Heart left ventricle (tissue), 16 donors: ENCODE measurements at regions not wholly inside any gene's neighbourhood (a gene's known extent, or its start where the extent isn't known, plus 50 kb on each side); places are given as distances from the start of the nearest gene placed in this dataset.

Source experiments
- ATAC-seq, 4 donors: fragments of 200-7000 bp; cut with Tn5 transposase; one replicate each; pipeline ENCODE4 v1.9.1; 2020 to 2022; ENCODE audit warnings: moderate library complexity in 4 of 4, mild to moderate bottlenecking in 3 of 4, moderate number of reproducible peaks in 1 of 4
- DNase-seq, 5 donors: peaks; one replicate each; pipeline ENCODE4 v3.0.0-alpha.2; 2020
- H3K27ac ChIP-seq, 12 donors: fragments of 200-600 bp; sonication (generic) in 4 of 12; one replicate each; pipeline versions ENCODE4 v1.5.0 to v1.8.0; 2016 to 2022; ENCODE audit warnings: mild to moderate bottlenecking in 2 of 12
- H3K27me3 ChIP-seq, 9 donors: fragments of 200-600 bp; sonication (generic) in 2 of 9; one replicate each; pipeline versions ENCODE4 v1.5.1 to v1.8.0; 2016 to 2022; ENCODE audit warnings: mild to moderate bottlenecking in 3 of 9
- H3K36me3 ChIP-seq, 9 donors: fragments of 200-600 bp; sonication (generic) in 2 of 9; one replicate each; pipeline versions ENCODE4 v1.5.0 to v1.8.0; 2018 to 2022; ENCODE audit warnings: mild to moderate bottlenecking in 2 of 9
- H3K4me1 ChIP-seq, 12 donors: fragments of 200-600 bp; sonication (generic) in 4 of 12; one replicate each; pipeline versions ENCODE4 v1.5.0 to v1.8.0; 2016 to 2022; ENCODE audit warnings: mild to moderate bottlenecking in 3 of 12
- H3K4me3 ChIP-seq, 12 donors: fragments of 200-600 bp; sonication (generic) in 4 of 12; one replicate each; pipeline versions ENCODE4 v1.5.0 to v1.8.0; 2017 to 2022; ENCODE audit warnings: mild to moderate bottlenecking in 9 of 12, moderate library complexity in 4 of 12
- H3K9me3 ChIP-seq, 12 donors: fragments of 200-600 bp; sonication (generic) in 4 of 12; one replicate each; pipeline versions ENCODE4 v1.5.0 to v1.8.0; 2016 to 2022; ENCODE audit warnings: mild to moderate bottlenecking in 1 of 12
- CTCF ChIP-seq, 12 donors: fragments of 200-600 bp; sonication (generic) in 4 of 12; IDR thresholded peaks; one replicate each; pipeline versions ENCODE4 v1.5.0 to v1.8.0; 2018 to 2022; ENCODE audit warnings: antibody characterized with exemption in 12 of 12, mild to moderate bottlenecking in 5 of 12
- POLR2A ChIP-seq, 2 donors: fragments of 450-650 bp; IDR thresholded peaks; one replicate each; pipeline ENCODE4 v1.6.1; 2017; ENCODE audit warnings: antibody characterized with exemption in 2 of 2, mild to moderate bottlenecking in 2 of 2, moderate library complexity in 2 of 2
- WGBS, 4 donors: extraction: QIAGEN DNeasy Blood & Tissue Kit in 2 of 4; methylation state at CpG; one replicate each; pipeline versions ENCODE4 v1.1.5 to v1.1.7; 2013 to 2018; 5-methylcytosine and 5-hydroxymethylcytosine counted together
- intact Hi-C, 10 donors: fragments of 100-400 bp; cut with DNase I; formaldehyde crosslinking; loops; one replicate each; pipeline versions ENCODE4 v1.11.1 to v1.14.2; 2022
- donor health status: ischemic (EF 13 %, LVEDD 7.1; RV severe dilation, severe dysfunction).
- donor health status: healthy with polysubstance abuse.
- donor health status: DM: no; HTN: yes; CAD: no.
- donor health status: DM: no; HTN: no; CAD: no.
- donor health status: ischemic (EF 25% LVEDD 6.9; RV normal size, moderate dysfunction).
- donor health status: ischemic (EF 25% LVEDD 5.7; RV mildly dilated, moderate dysfunction).
- donor health status: healthy.
- donor health status: DM: yes; HTN: yes; CAD: no.
- donor health status: ischemic (EF 35%, LVEDD 5.7; RV mildly dilated, moderate dysfunction).
- donor health status: nonischemic (EF 11% LVEDD 7.7; RV severe dilation, severe dysfunction).
- donor health status: DM: yes; HTN: yes; CAD: no.
- donor health status: PGD.
- donor health status: ischemic (EF 29% LVEDD 5.4; RV normal size, mild dysfunction).
- donor health status: nonischemic (EF 23%, LVEDD 6.1; RV moderate dilation, normal function).

GRCh38 chr5:117475919-117476318 is 901.3 kb upstream of the SEMA6A start:
- Histone ChIP-seq H3K4me3 (no peak overlapping the region), H3K9me3 (no peaks in the 10 kb centered on the region), H3K27ac (no peak overlapping the region), H3K27me3 (no peaks in the 10 kb centered on the region), H3K4me1 (no peaks in the 10 kb centered on the region), H3K36me3 (no peaks in the 10 kb centered on the region)
- TF ChIP-seq CTCF (IDR thresholded peaks at IDR 0.05) (no peak), POLR2A (IDR thresholded peaks at IDR 0.05) (no peak)
- intact Hi-C loops: no loop called here
- no peak for DNase-seq
- WGBS, 4 donors: 85 to 94% (median 91%) methylated on average over 2 of the region's 2 CpGs
- ATAC-seq: no peak

DNA sequence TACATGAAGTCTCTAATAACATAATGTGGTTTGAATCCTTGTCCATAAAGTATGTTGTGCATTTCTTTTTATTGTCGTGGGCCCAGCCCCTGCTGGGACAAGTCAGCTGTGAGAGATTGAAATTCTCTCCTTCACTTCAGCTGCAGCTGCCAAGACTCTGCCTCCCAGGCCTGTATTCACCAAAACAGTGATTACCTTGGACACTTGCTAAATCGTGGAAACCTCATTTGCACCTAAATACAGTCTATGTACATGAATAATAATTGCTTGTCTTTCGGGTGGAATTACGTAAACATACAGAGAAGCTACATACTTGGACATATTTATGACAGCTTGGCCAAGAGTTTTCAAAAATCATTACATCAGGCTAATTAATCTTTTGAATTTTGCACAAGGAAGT is 898.5 kb upstream of the SEMA6A start:
- Histone ChIP-seq H3K27ac (no peak overlapping the region), H3K27me3 (no peaks in the 10 kb centered on the region), H3K9me3 (no peaks in the 10 kb centered on the region), H3K4me3 (no peak overlapping the region), H3K4me1 (no peaks in the 10 kb centered on the region), H3K36me3 (no peaks in the 10 kb centered on the region)
- 64 to 78% (median 72%) methylated on average over 4 of the region's 4 CpGs for WGBS, 4 donors
- TF ChIP-seq CTCF (IDR thresholded peaks at IDR 0.05): no peak
- no peak for TF ChIP-seq POLR2A (IDR thresholded peaks at IDR 0.05)
- no peak for ATAC-seq
- DNase-seq: no peak
- intact Hi-C loops: no loop called here

DNA sequence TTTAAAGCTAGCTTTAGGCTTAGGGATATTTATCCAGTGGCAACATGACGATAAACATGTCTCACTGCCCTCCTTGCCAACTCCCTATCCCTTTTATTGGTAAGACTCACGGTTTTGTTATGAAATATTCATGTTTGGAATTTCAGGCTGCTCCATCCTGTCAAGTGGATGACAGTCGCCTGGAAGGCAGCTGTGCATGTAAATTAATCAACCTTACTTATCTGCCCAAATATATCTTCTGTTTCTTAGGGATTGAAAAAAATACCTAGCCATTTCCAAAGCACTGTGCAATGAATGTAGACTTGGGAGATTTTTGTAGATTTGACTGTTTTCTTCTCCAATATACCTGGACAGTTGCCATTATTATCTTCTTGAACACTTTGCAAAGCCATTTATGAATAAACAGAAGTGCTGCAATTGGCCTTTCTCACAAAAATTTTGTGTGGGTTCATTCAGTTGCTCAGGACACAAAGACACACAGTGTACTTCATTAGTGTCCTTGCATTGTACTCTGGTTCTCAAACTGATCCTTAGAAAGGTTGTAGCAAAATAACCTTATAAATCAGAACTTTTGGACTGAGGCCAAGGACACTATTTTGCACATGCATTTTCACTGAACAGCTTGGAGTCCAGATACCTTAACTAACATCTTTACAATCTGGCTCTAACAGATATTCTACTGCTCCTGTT is 889.4 kb upstream of the SEMA6A start:
- Histone ChIP-seq H3K36me3 (no peaks in the 10 kb centered on the region), H3K4me3 (no peak overlapping the region), H3K27me3 (no peaks in the 10 kb centered on the region), H3K9me3 (no peaks in the 10 kb centered on the region), H3K4me1 (peaks cover 0 to 8% (median 0%) of the 10 kb centered on the region in 12 donors), H3K27ac (no peak overlapping the region)
- TF ChIP-seq POLR2A (IDR thresholded peaks at IDR 0.05) (no peak), CTCF (IDR thresholded peaks at IDR 0.05) (no peak)
- no peak for ATAC-seq
- no peak for DNase-seq
- intact Hi-C loops: loop anchor here in 1 of 10 donors (10.0 kb wide), 1 partner anchor 851 kb away; no protein-coding TSS in a partner anchor
- 52 to 58% (median 54%) methylated on average over 3 of the region's 3 CpGs for WGBS, 4 donors

DNA sequence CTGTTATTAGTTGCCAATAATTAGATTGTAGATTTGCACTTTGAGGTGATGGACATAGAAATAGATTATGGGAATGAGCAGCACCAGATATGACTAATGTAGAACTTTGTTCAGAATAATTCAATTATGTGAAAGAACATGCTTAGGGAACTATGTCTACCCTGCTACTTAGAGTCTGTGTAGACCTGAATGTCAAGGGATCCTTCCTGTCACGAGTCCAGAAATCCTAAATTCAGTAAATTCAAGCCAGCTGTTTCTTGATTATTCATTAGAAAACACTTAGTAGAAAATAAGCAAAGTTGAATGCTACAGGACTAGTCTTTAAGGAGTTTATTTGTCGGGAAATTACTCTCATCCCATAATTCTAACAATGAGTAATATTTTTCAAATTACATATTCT is 887.3 kb upstream of the SEMA6A start:
- WGBS, 4 donors: 66 to 70% (median 69%) methylated on average over 2 of the region's 2 CpGs
- ATAC-seq: no peak

More for the DNA sequence above, 887.3 kb upstream of the SEMA6A start:
- no peaks in the 10 kb centered on the region for H3K9me3 ChIP-seq
- intact Hi-C loops: loop anchor here in 1 of 10 donors (10.0 kb wide), 1 partner anchor 853 kb away; no protein-coding TSS in a partner anchor
- no peak overlapping the region for H3K27ac ChIP-seq
- no peak for DNase-seq
- no peak for TF ChIP-seq CTCF (IDR thresholded peaks at IDR 0.05)
- no peak for TF ChIP-seq POLR2A (IDR thresholded peaks at IDR 0.05)
- H3K27me3 ChIP-seq: no peaks in the 10 kb centered on the region
- H3K4me1 ChIP-seq: peaks cover 0 to 8% (median 0%) of the 10 kb centered on the region in 12 donors
- no peaks in the 10 kb centered on the region for H3K36me3 ChIP-seq
- H3K4me3 ChIP-seq: no peak overlapping the region
